B cell (primary cell): ENCODE measurements at regions not wholly inside any gene's neighbourhood (a gene's known extent, or its start where the extent isn't known, plus 50 kb on each side); places are given as distances from the start of the nearest gene placed in this dataset.

Source experiments
- ATAC-seq: fragments of 200-7000 bp; cut with Tn5 transposase; one replicate; pipeline ENCODE4 v1.10.0; 2021; ENCODE audit warnings: low read depth, mild to moderate bottlenecking, moderate number of reproducible peaks, moderate library complexity
- CTCF ChIA-PET: fragments of 350-600 bp; sonication (Branson Sonifier 250); formaldehyde crosslinking; loops from one replicate; lab custom pipeline; 2021; ENCODE audit warnings: antibody characterized with exemption, inconsistent platforms; lab: Charles Lee
- POLR2A ChIA-PET: fragments of 350-600 bp; sonication (Branson Sonifier 250); formaldehyde crosslinking; loops from one replicate; lab custom pipeline; 2021; ENCODE audit warnings: antibody characterized with exemption; lab: Charles Lee
- DNase-seq: peaks from one replicate; pipeline ENCODE4 v3.0.0; 2013
- H2AFZ ChIP-seq: 2 replicates; pipeline ENCODE4 v1.6.1; 2012; ENCODE audit warnings: mild to moderate bottlenecking, low read depth, low read length; ENCODE audit not compliant: insufficient read depth, poor library complexity, severe bottlenecking
- H3K27ac ChIP-seq, 2 donors: 1 replicate in 1 of 2; 2 replicates in 1 of 2; pipeline ENCODE4 v1.5.1; 2012 to 2013; ENCODE audit warnings: low read length in 2 of 2, mild to moderate bottlenecking in 2 of 2, moderate library complexity in 1 of 2
- H3K27me3 ChIP-seq, 4 experiments: fragments of 200-600 bp in 1 of 4; sonication (generic) in 1 of 4; replicated peaks in 1 of 4; 1 replicate in 2 of 4; 2 replicates in 2 of 4; pipeline versions ENCODE4 v1.6.1 to v1.7.0; 2013 to 2016; ENCODE audit warnings: low read length in 3 of 4, mild to moderate bottlenecking in 2 of 4, mixed read lengths in 1 of 4, moderate library complexity in 1 of 4; ENCODE audit not compliant: insufficient read depth in 4 of 4, control insufficient read depth in 3 of 4; ENCODE audit errors: control extremely low read depth in 1 of 4
- H3K36me3 ChIP-seq, 2 experiments: replicated peaks in 1 of 2; 1 replicate in 1 of 2; 2 replicates in 1 of 2; pipeline versions ENCODE4 v1.6.1 to v1.7.1; 2013; ENCODE audit warnings: low read length in 1 of 2; ENCODE audit not compliant: insufficient read depth in 2 of 2, control insufficient read depth in 1 of 2; ENCODE audit errors: control extremely low read depth in 1 of 2, extremely low read depth in 1 of 2
- H3K4me1 ChIP-seq, 2 donors: fragments of 200-600 bp in 1 of 2; sonication (generic) in 1 of 2; 1 replicate in 1 of 2; 2 replicates in 1 of 2; pipeline versions ENCODE4 v1.5.1 to v1.6.1; 2013 to 2017; ENCODE audit warnings: low read length in 2 of 2; ENCODE audit not compliant: control insufficient read depth in 2 of 2, insufficient read depth in 2 of 2
- H3K4me2 ChIP-seq: replicated peaks from 2 replicates; pipeline ENCODE3; 2012; ENCODE audit warnings: mild to moderate bottlenecking, low read depth, low read length; ENCODE audit not compliant: poor library complexity, severe bottlenecking
- H3K4me3 ChIP-seq, 5 experiments: fragments of 200-600 bp in 1 of 5; sonication (generic) in 1 of 5; 1 replicate in 3 of 5; 2 replicates in 2 of 5; pipeline versions ENCODE4 v1.5.1 to v1.7.0; 2011 to 2016; ENCODE audit warnings: low read length in 4 of 5, mild to moderate bottlenecking in 4 of 5, low read depth in 2 of 5, control low read depth in 1 of 5, moderate library complexity in 1 of 5; ENCODE audit not compliant: insufficient read depth in 1 of 5; ENCODE audit errors: control extremely low read depth in 1 of 5, extremely low read depth in 1 of 5
- H3K79me2 ChIP-seq: fragments of 200-600 bp; sonication (generic); one replicate; pipeline ENCODE4 v1.6.0; 2016; ENCODE audit warnings: low read length; ENCODE audit not compliant: control insufficient read depth, insufficient read depth
- H3K9ac ChIP-seq: fragments of 200-600 bp; sonication (generic); 2 replicates; pipeline ENCODE4 v1.6.1; 2017; ENCODE audit warnings: mild to moderate bottlenecking, low read length, moderate library complexity
- H3K9me3 ChIP-seq, 3 donors: one replicate each; pipeline versions ENCODE4 v1.6.1 to v1.7.1; 2013; ENCODE audit warnings: low read length in 2 of 3; ENCODE audit not compliant: control insufficient read depth in 2 of 3, insufficient read depth in 1 of 3; ENCODE audit errors: control extremely low read depth in 1 of 3
- H4K20me1 ChIP-seq: 2 replicates; pipeline ENCODE4 v1.6.0; 2012; ENCODE audit warnings: mild to moderate bottlenecking, low read length; ENCODE audit not compliant: insufficient read depth, control insufficient read depth, poor library complexity, severe bottlenecking
- H3K27ac Mint-ChIP-seq: one replicate; pipeline ENCODE4 v1.8.0; 2021; ENCODE audit warnings: mixed read lengths
- H3K27me3 Mint-ChIP-seq: one replicate; pipeline ENCODE4 v1.8.0; 2021; ENCODE audit warnings: mixed read lengths
- H3K4me1 Mint-ChIP-seq: one replicate; pipeline ENCODE4 v1.8.0; 2021; ENCODE audit warnings: mixed read lengths
- H3K4me3 Mint-ChIP-seq: one replicate; pipeline ENCODE4 v1.8.0; 2021; ENCODE audit warnings: mixed read lengths
- H3K9me3 Mint-ChIP-seq: one replicate; pipeline ENCODE4 v1.8.0; 2022; ENCODE audit warnings: mixed read lengths; ENCODE audit not compliant: insufficient read depth
- CTCF ChIP-seq: fragments of 200-600 bp; IDR thresholded peaks from one replicate; pipeline ENCODE4 v1.8.0; 2022; ENCODE audit warnings: antibody characterized with exemption, mild to moderate bottlenecking
- EZH2 ChIP-seq: IDR thresholded peaks from 2 replicates; pipeline ENCODE4 v1.6.1; 2012; ENCODE audit warnings: borderline replicate concordance, low read depth, mild to moderate bottlenecking, moderate library complexity, low read length; ENCODE audit not compliant: insufficient read depth, poor library complexity, severe bottlenecking
- WGBS: methylation state at CpG from one replicate; pipeline ENCODE4 v1.1.5; 2013; ENCODE audit warnings: missing lambda C conversion rate; ENCODE audit not compliant: insufficient coverage; 5-methylcytosine and 5-hydroxymethylcytosine counted together
- intact Hi-C: fragments of 100-400 bp; cut with micrococcal nuclease; formaldehyde crosslinking; loops from one replicate; pipeline ENCODE4 v1.10.0; 2022

- CTCF ChIA-PET, result no interaction called here
- H2AFZ ChIP-seq, result no peak overlapping the region
- DNase-seq, result no peak
- no peaks in the 10 kb centered on the region for H3K4me1 ChIP-seq
- no peaks in the 10 kb centered on the region for H3K27me3 ChIP-seq
- no peak for ATAC-seq
- intact Hi-C loops, result no loop called here
- H3K9me3 Mint-ChIP-seq, result peaks cover 11% of the 10 kb centered on the region
- H3K9ac ChIP-seq, result no peak overlapping the region
- WGBS, result no CpG with 5 or more reads among the region's 4 CpGs
- H3K4me3 ChIP-seq, result no peak overlapping the region
- no peak for TF ChIP-seq EZH2
- no peak for TF ChIP-seq CTCF
- no peak overlapping the region for H3K4me3 Mint-ChIP-seq
- H3K4me2 ChIP-seq, result no peak overlapping the region
- H3K9me3 ChIP-seq, result peaks cover 0 to 6% (median 0%) of the 10 kb centered on the region in 3 donors
- no peaks in the 10 kb centered on the region for H3K79me2 ChIP-seq
- H3K4me1 Mint-ChIP-seq, result no peaks in the 10 kb centered on the region
- no peak overlapping the region for H3K27ac Mint-ChIP-seq
- H4K20me1 ChIP-seq, result no peaks in the 10 kb centered on the region
- H3K36me3 ChIP-seq, result no peaks in the 10 kb centered on the region
- no peak overlapping the region for H3K27ac ChIP-seq
- no peaks in the 10 kb centered on the region for H3K27me3 Mint-ChIP-seq
- POLR2A ChIA-PET, result no interaction called here
These were observed 498.6 kb downstream of the LIG4 start for GRCh38 chr13:107716741-107717140.

GRCh38 chr13:107716241-107716640 is 499.1 kb downstream of the LIG4 start:
- H3K9me3 ChIP-seq, result peaks cover 0 to 6% (median 0%) of the 10 kb centered on the region in 3 donors
- TF ChIP-seq CTCF (no peak), EZH2 (no peak)
- no peaks in the 10 kb centered on the region for H3K36me3 ChIP-seq
- H3K4me1 Mint-ChIP-seq, result no peaks in the 10 kb centered on the region
- no peaks in the 10 kb centered on the region for H3K79me2 ChIP-seq
- peaks cover 11% of the 10 kb centered on the region for H3K9me3 Mint-ChIP-seq
- CTCF ChIA-PET, result no interaction called here
- 63% methylated on average over 3 of the region's 7 CpGs for WGBS
- no peak overlapping the region for H3K9ac ChIP-seq
- H3K4me3 Mint-ChIP-seq, result no peak overlapping the region
- DNase-seq (no peak), ATAC-seq (no peak)
- no peak overlapping the region for H3K27ac ChIP-seq
- no peak overlapping the region for H3K4me2 ChIP-seq
- H4K20me1 ChIP-seq, result no peaks in the 10 kb centered on the region
- H3K27me3 ChIP-seq, result no peaks in the 10 kb centered on the region
- H3K4me3 ChIP-seq, result no peak overlapping the region
- no peak overlapping the region for H3K27ac Mint-ChIP-seq
- H3K27me3 Mint-ChIP-seq, result no peaks in the 10 kb centered on the region
- H2AFZ ChIP-seq, result no peak overlapping the region
- H3K4me1 ChIP-seq, result no peaks in the 10 kb centered on the region
- intact Hi-C loops, result no loop called here
- POLR2A ChIA-PET, result no interaction called here
